Neural crest cell (in vitro differentiated cells): ENCODE measurements at regions not wholly inside any gene's neighbourhood (a gene's known extent, or its start where the extent isn't known, plus 50 kb on each side); places are given as distances from the start of the nearest gene placed in this dataset.

Experiments used
- DNase-seq: peaks from one replicate; pipeline ENCODE4 v3.0.0; 2021; ENCODE audit warnings: low read depth, mixed read lengths, low spot score
- H3K27ac Mint-ChIP-seq: one replicate; pipeline ENCODE4 v1.8.0; 2021; ENCODE audit warnings: mild to moderate bottlenecking, mixed read lengths; ENCODE audit not compliant: unreplicated experiment
- H3K27me3 Mint-ChIP-seq: 2 replicates; pipeline ENCODE4 v1.8.0; 2021; ENCODE audit warnings: low read depth, mild to moderate bottlenecking, mixed read lengths
- H3K36me3 Mint-ChIP-seq: 2 replicates; pipeline ENCODE4 v1.8.0; 2021; ENCODE audit warnings: low read depth, mild to moderate bottlenecking, mixed read lengths
- H3K4me1 Mint-ChIP-seq: 2 replicates; pipeline ENCODE4 v1.8.0; 2021; ENCODE audit warnings: mixed read lengths
- H3K4me3 Mint-ChIP-seq: one replicate; pipeline ENCODE4 v1.8.0; 2021; ENCODE audit warnings: mild to moderate bottlenecking, mixed read lengths
- H3K9me3 Mint-ChIP-seq: 2 replicates; pipeline ENCODE4 v1.8.0; 2021; ENCODE audit warnings: mixed read lengths
- TF ChIP-seq, protein P1 (sequence below): fragments of 200-600 bp; sonication (generic); conservative IDR thresholded peaks from 2 replicates; pipeline ENCODE4 v1.5.0; 2021; ENCODE audit warnings: antibody characterized with exemption, mild to moderate bottlenecking

GRCh38 chr6:67358241-67358640 is 1276.8 kb upstream of the ADGRB3 start:
- TF ChIP-seq, protein P1, sequence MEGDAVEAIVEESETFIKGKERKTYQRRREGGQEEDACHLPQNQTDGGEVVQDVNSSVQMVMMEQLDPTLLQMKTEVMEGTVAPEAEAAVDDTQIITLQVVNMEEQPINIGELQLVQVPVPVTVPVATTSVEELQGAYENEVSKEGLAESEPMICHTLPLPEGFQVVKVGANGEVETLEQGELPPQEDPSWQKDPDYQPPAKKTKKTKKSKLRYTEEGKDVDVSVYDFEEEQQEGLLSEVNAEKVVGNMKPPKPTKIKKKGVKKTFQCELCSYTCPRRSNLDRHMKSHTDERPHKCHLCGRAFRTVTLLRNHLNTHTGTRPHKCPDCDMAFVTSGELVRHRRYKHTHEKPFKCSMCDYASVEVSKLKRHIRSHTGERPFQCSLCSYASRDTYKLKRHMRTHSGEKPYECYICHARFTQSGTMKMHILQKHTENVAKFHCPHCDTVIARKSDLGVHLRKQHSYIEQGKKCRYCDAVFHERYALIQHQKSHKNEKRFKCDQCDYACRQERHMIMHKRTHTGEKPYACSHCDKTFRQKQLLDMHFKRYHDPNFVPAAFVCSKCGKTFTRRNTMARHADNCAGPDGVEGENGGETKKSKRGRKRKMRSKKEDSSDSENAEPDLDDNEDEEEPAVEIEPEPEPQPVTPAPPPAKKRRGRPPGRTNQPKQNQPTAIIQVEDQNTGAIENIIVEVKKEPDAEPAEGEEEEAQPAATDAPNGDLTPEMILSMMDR: no peak
- no peak overlapping the region for H3K27ac Mint-ChIP-seq
- H3K27me3 Mint-ChIP-seq: no peaks in the 10 kb centered on the region

DNA sequence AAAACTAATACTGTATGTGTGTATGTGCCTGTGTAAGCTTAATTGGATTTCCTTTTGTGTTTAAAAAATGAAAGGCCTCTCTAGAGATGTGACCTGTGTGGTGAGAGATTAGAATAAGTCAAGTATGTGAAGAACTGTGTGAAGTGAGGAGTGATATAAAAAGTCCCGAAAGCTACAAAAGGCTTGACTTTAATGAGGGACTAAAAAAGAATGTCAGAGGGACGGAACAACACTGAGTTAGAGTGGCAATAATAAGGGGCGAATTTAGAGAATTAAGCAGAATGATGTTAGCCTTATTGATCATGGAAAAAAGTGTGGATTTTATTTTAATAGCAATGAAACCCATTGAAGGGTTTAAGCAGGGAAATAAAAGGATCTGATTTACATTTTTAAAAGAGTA is 1281.2 kb upstream of the ADGRB3 start:
- Mint-ChIP-seq H3K36me3 (no peaks in the 10 kb centered on the region), H3K4me1 (peaks cover 8% of the 10 kb centered on the region), H3K9me3 (no peaks in the 10 kb centered on the region), H3K27me3 (no peaks in the 10 kb centered on the region), H3K27ac (no peak overlapping the region), H3K4me3 (no peak overlapping the region)
- TF ChIP-seq, protein P1: no peak
- DNase-seq: no peak

More at GRCh38 chr6:67358241-67358640, 1276.8 kb upstream of the ADGRB3 start:
- Mint-ChIP-seq H3K4me1 (peaks cover 8% of the 10 kb centered on the region), H3K4me3 (no peak overlapping the region), H3K9me3 (peaks cover 4% of the 10 kb centered on the region), H3K36me3 (no peaks in the 10 kb centered on the region)
- no peak for DNase-seq

DNA sequence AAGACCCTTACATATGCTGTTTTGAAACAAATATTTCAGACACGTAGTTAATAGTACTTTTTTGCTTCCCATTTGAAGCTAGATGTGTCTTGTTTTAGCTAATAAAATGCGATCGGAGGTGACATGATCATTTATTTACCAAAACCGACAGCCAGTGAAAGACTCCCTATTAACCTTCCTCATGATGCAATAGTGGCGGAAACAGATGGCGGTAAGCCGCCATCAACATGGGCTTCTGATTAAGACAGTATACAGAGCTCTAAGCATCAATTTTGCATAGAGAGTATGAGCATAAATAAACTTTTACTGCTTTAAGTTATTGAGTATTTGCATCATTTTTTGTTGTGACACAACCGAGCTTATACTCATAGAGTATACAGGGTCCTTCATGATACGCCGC is 1282.4 kb upstream of the ADGRB3 start:
- Mint-ChIP-seq H3K9me3 (no peaks in the 10 kb centered on the region), H3K27me3 (no peaks in the 10 kb centered on the region), H3K4me1 (peaks cover 8% of the 10 kb centered on the region), H3K27ac (no peak overlapping the region), H3K36me3 (no peaks in the 10 kb centered on the region), H3K4me3 (no peak overlapping the region)
- DNase-seq: no peak
- TF ChIP-seq, protein P1: no peak

DNA sequence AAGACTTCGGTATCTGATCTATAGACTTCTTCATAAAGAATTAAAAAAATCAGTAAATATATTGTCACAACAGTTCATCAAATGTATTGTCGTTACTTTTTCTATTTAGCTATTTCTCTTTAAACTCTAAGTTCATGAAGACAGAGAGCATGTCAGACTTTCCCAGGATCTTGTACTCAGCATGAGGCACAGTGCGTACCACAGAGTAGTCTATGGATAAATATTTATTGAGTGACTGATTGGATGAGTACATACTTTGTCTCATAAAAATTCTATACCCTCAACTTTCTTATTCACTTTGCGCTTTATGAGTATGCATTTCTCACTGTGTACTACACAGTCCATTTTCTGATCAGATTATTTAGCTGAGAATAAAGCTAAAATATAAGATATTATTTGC is 1284.4 kb upstream of the ADGRB3 start:
- TF ChIP-seq, protein P1: no peak
- Mint-ChIP-seq H3K27ac (no peak overlapping the region), H3K27me3 (no peaks in the 10 kb centered on the region), H3K4me1 (peaks cover 8% of the 10 kb centered on the region), H3K9me3 (peaks cover under 1% of the 10 kb centered on the region), H3K4me3 (no peak overlapping the region), H3K36me3 (no peaks in the 10 kb centered on the region)
- no peak for DNase-seq

- H3K4me3 Mint-ChIP-seq: no peak overlapping the region
Observed at GRCh38 chr6:67345946-67346345, 1289.1 kb upstream of the ADGRB3 start.

More at GRCh38 chr6:67345946-67346345, 1289.1 kb upstream of the ADGRB3 start:
- TF ChIP-seq, protein P1: no peak
- no peak for DNase-seq
- no peaks in the 10 kb centered on the region for H3K36me3 Mint-ChIP-seq
- no peak overlapping the region for H3K27ac Mint-ChIP-seq
- no peaks in the 10 kb centered on the region for H3K27me3 Mint-ChIP-seq
- H3K9me3 Mint-ChIP-seq: peaks cover 3% of the 10 kb centered on the region
- H3K4me1 Mint-ChIP-seq: no peaks in the 10 kb centered on the region
